HepG2 (cell line): ENCODE measurements at regions not wholly inside any gene's neighbourhood (a gene's known extent, or its start where the extent isn't known, plus 50 kb on each side); places are given as distances from the start of the nearest gene placed in this dataset.

Source experiments
- ATAC-seq: fragments of 200-7000 bp; cut with Tn5 transposase; 3 replicates; pipeline ENCODE4 v1.9.1; 2020; ENCODE audit warnings: mild to moderate bottlenecking, moderate library complexity
- BruUV-seq: library from RNA; stranded (reverse); fragments of 400-500 nt; replicated peaks from 2 replicates; lab custom pipeline; 2021; lab: Mats Ljungman, UMichigan
- CTCF ChIA-PET: fragments of 300-600 bp; formaldehyde crosslinking; extraction: SDS; loops from one replicate; lab custom pipeline; 2021; ENCODE audit warnings: low total read pairs, inconsistent platforms, low intra/inter-chr PET ratio; lab: Yijun Ruan, JAX
- POLR2A ChIA-PET: fragments of 350-600 bp; sonication (Branson Sonifier 250); formaldehyde crosslinking; loops from one replicate; lab custom pipeline; 2020; ENCODE audit warnings: antibody characterized with exemption, inconsistent platforms; lab: Yijun Ruan, JAX
- DNase-seq: peaks from one replicate; pipeline ENCODE4 v3.0.0-alpha.2; 2015; ENCODE audit warnings: low spot score
- FAIRE-seq: peaks from 3 replicates; lab custom pipeline; 2011; peaks lifted over from hg19 to GRCh38; lab: Jason Lieb, UNC
- H2AFZ ChIP-seq: one replicate; pipeline ENCODE4 v1.6.1; 2011; ENCODE audit warnings: low read length, inconsistent platforms
- H3K27ac ChIP-seq: fragments of 300-600 bp; 3 replicates; pipeline ENCODE4 v1.8.0; 2011; ENCODE audit warnings: mixed run types, mild to moderate bottlenecking, mixed read lengths, low read length, inconsistent platforms; ENCODE audit not compliant: insufficient read depth; ENCODE audit errors: extremely low read length
- H3K27me3 ChIP-seq, 2 experiments: fragments of 200-600 bp in 1 of 2; 2 replicates in 1 of 2; 3 replicates in 1 of 2; pipeline versions ENCODE4 v1.6.0 to v1.8.0; 2011; ENCODE audit warnings: low read length in 2 of 2, mild to moderate bottlenecking in 2 of 2, moderate library complexity in 2 of 2, inconsistent platforms in 1 of 2; ENCODE audit not compliant: insufficient read depth in 2 of 2, control insufficient read depth in 1 of 2
- H3K36me3 ChIP-seq, 2 experiments: fragments of 200-600 bp in 1 of 2; replicated peaks in 1 of 2; 2 replicates in 1 of 2; 3 replicates in 1 of 2; pipeline versions ENCODE4 v1.5.1 to v1.8.0; 2011; ENCODE audit warnings: low read length in 2 of 2, inconsistent platforms in 1 of 2; ENCODE audit not compliant: insufficient read depth in 2 of 2, control insufficient read depth in 1 of 2
- H3K4me1 ChIP-seq: 2 replicates; pipeline ENCODE4 v1.5.1; 2012; ENCODE audit warnings: low read length, inconsistent platforms; ENCODE audit not compliant: insufficient read depth
- H3K4me2 ChIP-seq: 2 replicates; pipeline ENCODE4 v1.6.0; 2011; ENCODE audit warnings: low read depth, low read length, inconsistent platforms
- H3K4me3 ChIP-seq, 3 experiments: fragments of 200-600 bp in 1 of 3; sonication (generic), shearing (Covaris generic) in 1 of 3; replicated peaks in 1 of 3; 2 replicates each; pipeline ENCODE4 v1.5.1; 2011 to 2016; ENCODE audit warnings: low read length in 3 of 3, inconsistent platforms in 2 of 3, low read depth in 2 of 3, mild to moderate bottlenecking in 2 of 3, control low read depth in 1 of 3, mixed read lengths in 1 of 3; ENCODE audit not compliant: insufficient read depth in 1 of 3
- H3K79me2 ChIP-seq: one replicate; pipeline ENCODE4 v1.6.1; 2011; ENCODE audit warnings: low read length, inconsistent platforms; ENCODE audit not compliant: insufficient read depth
- H3K9ac ChIP-seq: 2 replicates; pipeline ENCODE4 v1.6.0; 2011; ENCODE audit warnings: mild to moderate bottlenecking, low read depth, low read length, inconsistent platforms; ENCODE audit not compliant: insufficient read depth
- H3K9me3 ChIP-seq: 2 replicates; pipeline ENCODE4 v1.5.1; 2012; ENCODE audit warnings: mild to moderate bottlenecking, low read length
- H4K20me1 ChIP-seq: 2 replicates; pipeline ENCODE4 v1.6.0; 2011; ENCODE audit warnings: inconsistent platforms, mild to moderate bottlenecking, low read length, moderate library complexity; ENCODE audit not compliant: insufficient read depth
- BCL3 ChIP-seq: sonication (generic); formaldehyde crosslinking; IDR thresholded peaks from 2 replicates; pipeline ENCODE4 v1.5.1; 2020; ENCODE audit warnings: mild to moderate bottlenecking, missing genetic modification reagents, moderate library complexity
- FLYWCH1 ChIP-seq: sonication (generic); formaldehyde crosslinking; IDR thresholded peaks from 2 replicates; pipeline ENCODE4 v1.8.1; 2023; ENCODE audit warnings: mild to moderate bottlenecking, missing genetic modification reagents
- FUBP1 ChIP-seq: sonication (generic); formaldehyde crosslinking; IDR thresholded peaks from 2 replicates; pipeline ENCODE4 v1.5.1; 2020; ENCODE audit warnings: missing genetic modification reagents, mild to moderate bottlenecking, borderline replicate concordance
- WGBS: methylation state at CpG from one replicate; pipeline ENCODE4 v1.1.6; 2017; ENCODE audit warnings: low lambda C conversion rate; 5-methylcytosine and 5-hydroxymethylcytosine counted together
- in situ Hi-C: cut with HindIII; loops from 2 replicates; pipeline ENCODE4 v1.10.0; 2017; ENCODE audit warnings: low pct_unique_long_range_greater_than_20kb; ENCODE audit not compliant: extremely low pct_ligation_motif_present
- intact Hi-C: fragments of 100-400 bp; cut with micrococcal nuclease; formaldehyde crosslinking; loops from one replicate; pipeline ENCODE4 v1.10.0; 2022; ENCODE audit not compliant: unreplicated experiment

DNA sequence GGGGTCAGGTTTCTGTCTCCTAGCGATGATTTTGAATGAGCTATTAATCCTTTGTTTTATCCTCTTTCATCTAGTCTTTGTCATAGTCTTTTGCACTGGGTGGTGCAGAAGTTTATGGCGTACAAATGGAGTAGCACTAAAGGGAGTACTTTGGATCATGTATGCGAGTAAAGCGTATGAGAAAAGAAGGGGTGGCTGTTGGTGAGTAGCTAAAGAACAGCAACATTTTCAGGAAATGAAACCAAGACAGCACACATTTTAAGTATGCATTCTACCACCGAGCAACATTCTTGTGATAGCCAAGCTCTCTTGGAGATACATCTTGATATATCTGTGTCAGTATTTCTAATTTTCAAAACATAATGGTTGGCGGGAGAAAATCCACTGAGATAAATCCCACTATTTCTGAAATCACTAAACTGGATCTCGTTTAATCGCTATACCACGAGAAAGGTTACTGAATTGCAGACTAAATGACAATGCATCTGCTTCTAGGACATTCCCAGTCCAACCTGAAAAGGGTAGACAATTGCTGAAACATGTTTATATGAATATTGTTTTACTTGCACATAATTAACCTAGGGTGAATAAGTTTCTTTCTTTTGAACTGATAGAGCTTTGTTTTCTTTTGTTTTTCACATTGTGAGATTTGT lies 196.1 kb downstream of the TRIM27 start:
- H3K4me1 ChIP-seq = peaks cover 40% of the 10 kb centered on the region
- H3K4me2 ChIP-seq = peak overlapping the region; percentile 85; the same call in 1 of the 2 replicates
- WGBS = 48% methylated on average over 9 of the region's 9 CpGs
- no peak overlapping the region for H3K27ac ChIP-seq
- CTCF ChIA-PET = no interaction called here
- TF ChIP-seq FLYWCH1 (CRISPR knock-in tag) (no peak), FUBP1 (CRISPR knock-in tag) (no peak), BCL3 (CRISPR knock-in tag) (no peak)
- H3K9me3 ChIP-seq = no peaks in the 10 kb centered on the region
- ATAC-seq (no peak), FAIRE-seq (no peak), DNase-seq (no peak)
- no peaks in the 10 kb centered on the region for H3K36me3 ChIP-seq
- peaks cover 0 to 28% of the 10 kb centered on the region in 2 experiments; a peak in 2 of 5 replicates for H3K27me3 ChIP-seq
- no peak overlapping the region for H3K9ac ChIP-seq
- no peaks in the 10 kb centered on the region for H4K20me1 ChIP-seq
- POLR2A ChIA-PET = interaction anchor here (1.2 kb wide), 2 partner anchors 15 to 920 kb away, joined by 4 to 5 read pairs; a partner anchor contains a TSS
- no TSS peak for BruUV-seq
- in situ Hi-C loops (no loop called here), intact Hi-C loops (loop anchor here (5.0 kb wide), 2 partner anchors 80 to 140 kb away; a partner anchor contains a TSS)
- peak overlapping the region in 1 of 3 experiments; percentile 80; a peak in 2 of 6 replicates for H3K4me3 ChIP-seq
- H3K79me2 ChIP-seq = no peaks in the 10 kb centered on the region
- H2AFZ ChIP-seq = peak overlapping the region; percentile 7
